Neuronal stem cell (in vitro differentiated cells): ENCODE measurements at regions not wholly inside any gene's neighbourhood (a gene's known extent, or its start where the extent isn't known, plus 50 kb on each side); places are given as distances from the start of the nearest gene placed in this dataset.
A peak's percentile ranks its signal among the peaks of the same experiment; 100 is the strongest.

Source experiments
- DNase-seq: peaks from one replicate; pipeline ENCODE4 v3.0.0-alpha.2; 2013; ENCODE audit warnings: low spot score
- H2AFZ ChIP-seq: one replicate; pipeline ENCODE4 v1.6.1; 2013; ENCODE audit warnings: mild to moderate bottlenecking, low read length, inconsistent platforms
- H2AK5ac ChIP-seq: 2 replicates; pipeline ENCODE4 v1.6.1; 2013; ENCODE audit warnings: low read depth, mild to moderate bottlenecking, inconsistent platforms, low read length, moderate library complexity, mixed read lengths
- H2BK120ac ChIP-seq: 2 replicates; pipeline ENCODE4 v1.6.1; 2013; ENCODE audit warnings: low read depth, mild to moderate bottlenecking, inconsistent platforms, low read length, moderate library complexity, mixed read lengths
- H2BK12ac ChIP-seq: one replicate; pipeline ENCODE4 v1.6.1; 2013; ENCODE audit warnings: low read length, inconsistent platforms
- H2BK15ac ChIP-seq: 2 replicates; pipeline ENCODE4 v1.6.1; 2013; ENCODE audit warnings: mild to moderate bottlenecking, low read length, inconsistent platforms, mixed read lengths
- H2BK5ac ChIP-seq: one replicate; pipeline ENCODE4 v1.6.1; 2013; ENCODE audit warnings: inconsistent platforms, mild to moderate bottlenecking, low read length, moderate library complexity
- H3K14ac ChIP-seq: one replicate; pipeline ENCODE4 v1.6.1; 2013; ENCODE audit warnings: low read length, inconsistent platforms
- H3K18ac ChIP-seq: 2 replicates; pipeline ENCODE4 v1.6.1; 2013; ENCODE audit warnings: low read length, inconsistent platforms
- H3K23ac ChIP-seq: 2 replicates; pipeline ENCODE4 v1.6.1; 2013; ENCODE audit warnings: low read depth, mild to moderate bottlenecking, mixed read lengths, low read length, inconsistent platforms; ENCODE audit not compliant: poor library complexity
- H3K27ac ChIP-seq: replicated peaks from 3 replicates; pipeline ENCODE4 v1.5.1; 2013; ENCODE audit warnings: low read length, inconsistent platforms
- H3K27me3 ChIP-seq, 3 experiments: 2 replicates each; pipeline ENCODE4 v1.6.1; 2013; ENCODE audit warnings: low read length in 3 of 3, mild to moderate bottlenecking in 2 of 3, inconsistent platforms in 1 of 3, low read depth in 1 of 3, mixed read lengths in 1 of 3, moderate library complexity in 1 of 3; ENCODE audit not compliant: control insufficient read depth in 3 of 3, insufficient read depth in 3 of 3
- H3K36me3 ChIP-seq, 2 donors: replicated peaks in 1 of 2; 2 replicates each; pipeline ENCODE4 v1.6.1; 2013; ENCODE audit warnings: low read length in 2 of 2; ENCODE audit not compliant: control insufficient read depth in 2 of 2, insufficient read depth in 2 of 2
- H3K4ac ChIP-seq: 2 replicates; pipeline ENCODE4 v1.6.1; 2013; ENCODE audit warnings: inconsistent platforms, mild to moderate bottlenecking, low read length, moderate library complexity
- H3K4me1 ChIP-seq, 2 donors: 1 replicate in 1 of 2; 2 replicates in 1 of 2; pipeline ENCODE4 v1.6.1; 2013; ENCODE audit warnings: low read length in 2 of 2, low read depth in 1 of 2; ENCODE audit not compliant: control insufficient read depth in 2 of 2, insufficient read depth in 1 of 2
- H3K4me2 ChIP-seq: one replicate; pipeline ENCODE4 v1.6.1; 2013; ENCODE audit warnings: mild to moderate bottlenecking, low read length, inconsistent platforms; ENCODE audit not compliant: insufficient read depth, poor library complexity, severe bottlenecking
- H3K4me3 ChIP-seq, 2 donors: 2 replicates each; pipeline ENCODE4 v1.5.1; 2013; ENCODE audit warnings: low read length in 2 of 2, mild to moderate bottlenecking in 2 of 2, inconsistent platforms in 1 of 2, moderate library complexity in 1 of 2
- H3K79me1 ChIP-seq: one replicate; pipeline ENCODE4 v1.6.1; 2013; ENCODE audit warnings: low read depth, mild to moderate bottlenecking, inconsistent platforms, low read length, moderate library complexity
- H3K9ac ChIP-seq: one replicate; pipeline ENCODE4 v1.6.1; 2013; ENCODE audit warnings: mild to moderate bottlenecking, low read depth, low read length, inconsistent platforms; ENCODE audit not compliant: poor library complexity
- H3K9me3 ChIP-seq, 2 donors: replicated peaks in 1 of 2; 2 replicates each; pipeline versions ENCODE3 to v1.6.1; 2013; ENCODE audit warnings: low read length in 2 of 2, mild to moderate bottlenecking in 2 of 2, inconsistent platforms in 1 of 2, low read depth in 1 of 2, mixed read lengths in 1 of 2, moderate library complexity in 1 of 2; ENCODE audit not compliant: control insufficient read depth in 2 of 2, insufficient read depth in 1 of 2
- H4K8ac ChIP-seq: one replicate; pipeline ENCODE4 v1.6.1; 2013; ENCODE audit warnings: low read depth, mild to moderate bottlenecking, inconsistent platforms, low read length, moderate library complexity
- H4K91ac ChIP-seq: one replicate; pipeline ENCODE4 v1.6.1; 2013; ENCODE audit warnings: low read length, low read depth, mild to moderate bottlenecking, inconsistent platforms; ENCODE audit not compliant: poor library complexity
- WGBS, 2 donors: extraction: QIAGEN DNeasy Blood & Tissue Kit; methylation state at CpG; one replicate each; pipeline ENCODE4 v1.1.7; 2013; ENCODE audit warnings: missing lambda C conversion rate in 2 of 2, mixed read lengths in 1 of 2; ENCODE audit not compliant: insufficient read length in 2 of 2, insufficient replicate concordance in 1 of 2; ENCODE audit errors: extremely low coverage in 2 of 2; 5-methylcytosine and 5-hydroxymethylcytosine counted together

DNA sequence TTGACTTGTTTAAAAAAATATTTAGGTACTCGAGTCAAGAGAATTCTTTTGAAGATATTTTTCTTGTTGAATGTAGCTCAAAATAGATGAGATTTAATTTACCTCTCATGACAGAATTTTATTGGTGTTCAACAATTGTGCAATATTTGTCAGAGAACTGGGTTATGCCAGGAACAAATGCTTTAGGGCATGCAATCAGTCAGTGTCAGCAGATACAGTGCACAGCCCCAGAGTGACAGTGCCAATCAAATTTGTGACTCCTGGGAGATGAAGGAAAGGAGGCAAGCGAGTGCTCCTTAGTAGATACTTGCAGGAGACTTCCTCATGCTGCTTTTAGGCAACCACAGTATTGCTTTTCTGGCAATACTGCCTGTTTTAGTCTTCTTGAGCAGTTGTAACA lies 81.2 kb upstream of the DSEL start:
- WGBS, 2 donors = no CpG with 5 or more reads among the region's 2 CpGs
- H2BK12ac ChIP-seq = no peak overlapping the region
- no peak overlapping the region for H3K23ac ChIP-seq

DNA sequence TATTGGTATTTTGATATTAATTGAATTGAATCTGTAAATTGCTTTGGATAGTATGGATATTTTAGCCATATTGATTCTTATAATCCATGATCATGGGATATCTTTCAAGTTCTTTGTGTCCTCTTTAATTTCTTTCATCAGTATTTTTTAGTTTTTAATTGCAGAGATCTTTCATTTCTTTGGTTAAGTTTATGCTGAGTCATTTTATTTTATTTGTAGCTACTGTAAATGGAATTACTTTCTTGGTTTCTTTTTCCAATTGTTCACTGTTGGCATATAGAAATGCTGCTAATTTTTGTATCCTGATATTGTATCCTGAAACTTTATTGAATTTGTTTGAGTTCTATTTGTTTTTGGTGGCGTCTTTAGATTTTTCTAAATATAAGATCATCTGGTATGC lies 79.5 kb upstream of the DSEL start:
- no peak for DNase-seq
- H3K9me3 ChIP-seq = no peaks in the 10 kb centered on the region
- H2BK120ac ChIP-seq = no peak overlapping the region
- H3K4me3 ChIP-seq = no peak overlapping the region
- H4K8ac ChIP-seq = no peak overlapping the region
- WGBS, 2 donors = no CpG with 5 or more reads among the region's 1 CpG
- no peak overlapping the region for H3K9ac ChIP-seq
- H3K4me2 ChIP-seq = no peak overlapping the region
- peaks cover 0 to 7% of the 10 kb centered on the region in 2 donors for H3K4me1 ChIP-seq
- no peak overlapping the region for H3K18ac ChIP-seq
- H2BK12ac ChIP-seq = no peak overlapping the region
- H4K91ac ChIP-seq = no peak overlapping the region
- H3K79me1 ChIP-seq = no peaks in the 10 kb centered on the region
- H3K27ac ChIP-seq = no peak overlapping the region
- no peak overlapping the region for H2BK5ac ChIP-seq
- H3K4ac ChIP-seq = no peak overlapping the region
- no peaks in the 10 kb centered on the region for H3K36me3 ChIP-seq
- H2AK5ac ChIP-seq = no peak overlapping the region
- no peak overlapping the region for H2BK15ac ChIP-seq
- no peaks in the 10 kb centered on the region for H3K27me3 ChIP-seq
- no peak overlapping the region for H3K14ac ChIP-seq
- H2AFZ ChIP-seq = no peak overlapping the region
- no peak overlapping the region for H3K23ac ChIP-seq

More for the DNA sequence above, 81.2 kb upstream of the DSEL start:
- Histone ChIP-seq H4K8ac (no peak overlapping the region), H2BK120ac (no peak overlapping the region), H3K36me3 (no peaks in the 10 kb centered on the region), H2AK5ac (no peak overlapping the region), H3K79me1 (no peaks in the 10 kb centered on the region), H3K4me3 (no peak overlapping the region), H4K91ac (no peak overlapping the region), H3K9me3 (peaks cover 0 to 2% of the 10 kb centered on the region in 2 donors), H3K4me2 (no peak overlapping the region), H3K4me1 (peaks cover 0 to 7% of the 10 kb centered on the region in 2 donors), H3K18ac (no peak overlapping the region), H2AFZ (no peak overlapping the region), H3K27me3 (no peaks in the 10 kb centered on the region), H3K14ac (no peak overlapping the region), H3K4ac (no peak overlapping the region), H3K27ac (no peak overlapping the region), H2BK15ac (no peak overlapping the region), H3K9ac (no peak overlapping the region), H2BK5ac (no peak overlapping the region)
- DNase-seq = no peak

DNA sequence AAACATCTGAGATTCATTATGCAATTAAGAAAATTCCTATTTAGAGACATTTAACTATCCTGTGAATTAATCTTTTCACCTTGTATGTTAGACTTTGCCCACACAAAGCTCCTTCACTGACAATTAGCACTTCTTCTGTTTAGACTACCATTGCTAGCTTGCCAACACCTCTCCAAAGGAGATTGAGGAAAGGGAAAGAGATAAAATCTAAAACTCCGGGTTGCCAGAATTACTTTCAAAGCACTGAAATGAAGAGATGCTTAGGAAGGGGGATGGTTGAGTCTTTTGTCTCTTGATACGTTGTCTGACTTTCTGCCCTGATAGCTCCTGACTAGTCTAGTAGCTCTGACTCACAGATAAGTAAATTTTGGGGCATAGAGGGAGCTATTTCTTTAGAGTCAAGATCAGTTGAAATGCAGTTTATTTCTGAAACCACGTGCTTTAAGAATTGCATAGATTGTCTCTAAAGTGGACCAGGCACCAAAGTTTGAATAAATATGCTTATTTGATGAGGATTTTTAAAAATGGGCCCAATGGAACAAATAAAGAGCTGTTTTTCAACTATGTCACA lies 74.1 kb upstream of the DSEL start:
- Histone ChIP-seq H3K9me3 (no peaks in the 10 kb centered on the region), H2BK5ac (no peak overlapping the region), H3K23ac (no peak overlapping the region), H3K4me2 (no peak overlapping the region), H2BK15ac (no peak overlapping the region), H2AFZ (peak overlapping the region; percentile 38), H3K18ac (no peak overlapping the region), H3K27ac (no peak overlapping the region), H3K4ac (no peak overlapping the region), H3K27me3 (no peaks in the 10 kb centered on the region), H4K8ac (no peak overlapping the region), H2BK120ac (no peak overlapping the region), H2AK5ac (no peak overlapping the region), H2BK12ac (no peak overlapping the region), H3K9ac (no peak overlapping the region), H3K4me1 (no peaks in the 10 kb centered on the region), H3K79me1 (no peaks in the 10 kb centered on the region), H3K36me3 (no peaks in the 10 kb centered on the region), H3K14ac (no peak overlapping the region), H4K91ac (no peak overlapping the region), H3K4me3 (no peak overlapping the region)
- no peak for DNase-seq
- no CpG with 5 or more reads among the region's 3 CpGs for WGBS, 2 donors

DNA sequence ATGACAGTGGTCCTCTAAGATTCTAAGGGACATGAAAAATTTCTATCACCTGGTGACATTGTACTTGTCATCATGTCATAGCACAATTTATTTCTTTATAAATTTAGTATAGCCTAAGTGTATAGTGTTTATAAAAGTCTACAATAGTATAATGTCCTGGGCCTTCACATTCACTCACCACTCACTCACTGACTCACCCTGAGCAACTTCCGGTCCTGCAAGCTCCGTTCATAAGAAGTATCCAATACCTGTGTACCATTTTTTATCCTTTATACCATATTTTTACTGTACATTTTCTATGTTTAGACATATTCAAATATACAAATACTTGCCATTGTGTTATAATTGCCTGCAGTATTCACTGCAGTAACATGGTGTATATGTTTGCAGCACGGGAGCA lies 72.8 kb upstream of the DSEL start:
- Histone ChIP-seq H3K79me1 (no peaks in the 10 kb centered on the region), H2AK5ac (no peak overlapping the region), H3K4me1 (no peaks in the 10 kb centered on the region), H3K4me3 (no peak overlapping the region), H2AFZ (no peak overlapping the region), H3K36me3 (no peaks in the 10 kb centered on the region), H4K91ac (no peak overlapping the region), H2BK15ac (no peak overlapping the region), H3K9me3 (no peaks in the 10 kb centered on the region), H3K23ac (no peak overlapping the region), H3K4ac (no peak overlapping the region), H3K14ac (no peak overlapping the region), H3K9ac (no peak overlapping the region), H3K27me3 (no peaks in the 10 kb centered on the region), H3K4me2 (no peak overlapping the region), H2BK120ac (no peak overlapping the region), H4K8ac (no peak overlapping the region), H3K18ac (no peak overlapping the region), H3K27ac (no peak overlapping the region), H2BK5ac (no peak overlapping the region), H2BK12ac (no peak overlapping the region)
- DNase-seq = no peak
- WGBS, 2 donors = no CpG with 5 or more reads among the region's 3 CpGs
